HG02610 (cell line): ENCODE measurements at regions not wholly inside any gene's neighbourhood (a gene's known extent, or its start where the extent isn't known, plus 50 kb on each side); places are given as distances from the start of the nearest gene placed in this dataset.

Experiments used
- ATAC-seq: cut with Tn5 transposase; IDR thresholded peaks from one replicate; pipeline ENCODE4 v1.9.1; 2021; ENCODE audit warnings: mild to moderate bottlenecking, moderate library complexity; ENCODE audit not compliant: unreplicated experiment

DNA sequence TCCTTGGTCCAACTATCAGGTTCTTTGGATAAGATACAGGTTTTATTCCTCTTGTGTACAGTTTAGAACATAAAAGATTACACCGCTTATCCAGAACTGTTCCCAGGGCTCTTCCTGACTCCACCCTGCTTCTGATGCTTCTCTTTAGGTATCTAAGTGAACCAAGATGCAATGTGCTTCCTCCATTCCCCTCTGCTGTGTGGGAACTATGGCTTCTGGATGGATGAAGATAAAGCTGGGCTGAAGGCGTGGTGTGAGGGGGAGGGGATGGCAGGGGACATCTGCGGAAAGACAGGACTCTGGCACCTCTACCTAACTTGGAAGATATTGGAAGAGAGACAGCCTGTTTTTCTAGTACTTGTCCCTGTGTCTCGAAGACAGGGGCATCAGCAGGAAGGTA lies 209.9 kb upstream of the TBX20 start:
- no peak for ATAC-seq

DNA sequence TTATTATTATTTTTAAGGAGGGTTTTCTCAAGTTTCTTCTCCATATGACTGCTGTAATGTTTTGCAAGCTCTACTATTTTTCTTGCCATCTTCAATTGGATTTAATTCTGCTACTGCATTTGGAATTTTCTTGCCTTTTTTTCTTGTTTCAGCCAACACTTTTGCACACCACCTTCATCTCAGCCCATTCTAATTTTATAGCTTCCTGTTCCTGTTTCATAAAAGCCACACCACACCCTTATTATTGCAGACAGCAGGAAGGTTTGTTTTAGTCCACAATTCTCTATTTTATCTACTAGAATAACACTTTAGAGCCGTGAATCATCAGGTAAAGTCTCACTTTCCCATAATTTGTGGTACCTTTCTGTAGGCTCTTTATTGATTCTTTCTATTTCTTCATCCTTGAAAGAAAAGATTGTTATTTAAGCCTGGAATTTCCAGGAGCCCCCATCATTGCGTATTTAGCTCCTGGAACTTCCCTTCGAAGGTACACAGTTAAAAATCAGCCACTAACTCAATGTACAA lies 209.3 kb upstream of the TBX20 start:
- ATAC-seq = no peak

DNA sequence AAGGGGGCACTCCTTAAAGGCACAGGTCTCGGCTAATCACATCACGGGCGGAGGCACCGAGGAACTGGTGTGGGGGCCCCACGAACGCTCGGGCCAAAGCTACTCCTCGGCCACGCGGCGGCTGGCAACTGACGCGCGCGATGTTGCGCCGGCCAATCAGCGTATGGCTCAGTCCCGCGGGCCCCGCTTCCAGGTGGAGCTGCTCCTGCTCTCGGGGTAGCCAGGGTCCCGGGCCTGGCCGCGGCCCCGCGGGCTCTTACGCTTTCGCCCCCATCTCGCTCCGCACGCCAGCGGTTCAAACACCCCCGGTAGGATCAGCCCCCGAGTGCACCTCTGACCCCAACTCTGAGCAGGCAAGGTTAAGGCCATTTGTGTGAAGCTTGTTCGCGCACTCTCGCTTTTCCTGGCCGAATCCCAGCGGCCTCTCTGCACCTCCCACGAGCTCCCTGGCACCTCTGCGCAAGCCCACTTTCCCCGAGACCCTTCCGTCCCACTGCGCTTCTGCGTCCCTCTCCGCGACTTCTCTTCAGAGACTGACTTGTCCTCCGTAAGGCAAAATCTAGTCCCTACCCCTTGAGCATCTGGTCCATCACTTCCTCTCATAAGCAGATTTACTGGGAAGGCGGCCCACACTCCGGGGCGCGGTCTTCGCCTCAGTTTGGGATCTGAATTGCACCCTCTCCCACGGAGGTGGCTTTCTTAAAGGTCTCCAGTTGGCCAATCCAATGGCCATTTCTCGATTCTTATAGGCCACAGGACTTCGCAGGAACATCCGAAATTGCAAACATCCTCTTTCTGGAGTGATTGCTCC lies 200.9 kb upstream of the TBX20 start:
- no peak for ATAC-seq

DNA sequence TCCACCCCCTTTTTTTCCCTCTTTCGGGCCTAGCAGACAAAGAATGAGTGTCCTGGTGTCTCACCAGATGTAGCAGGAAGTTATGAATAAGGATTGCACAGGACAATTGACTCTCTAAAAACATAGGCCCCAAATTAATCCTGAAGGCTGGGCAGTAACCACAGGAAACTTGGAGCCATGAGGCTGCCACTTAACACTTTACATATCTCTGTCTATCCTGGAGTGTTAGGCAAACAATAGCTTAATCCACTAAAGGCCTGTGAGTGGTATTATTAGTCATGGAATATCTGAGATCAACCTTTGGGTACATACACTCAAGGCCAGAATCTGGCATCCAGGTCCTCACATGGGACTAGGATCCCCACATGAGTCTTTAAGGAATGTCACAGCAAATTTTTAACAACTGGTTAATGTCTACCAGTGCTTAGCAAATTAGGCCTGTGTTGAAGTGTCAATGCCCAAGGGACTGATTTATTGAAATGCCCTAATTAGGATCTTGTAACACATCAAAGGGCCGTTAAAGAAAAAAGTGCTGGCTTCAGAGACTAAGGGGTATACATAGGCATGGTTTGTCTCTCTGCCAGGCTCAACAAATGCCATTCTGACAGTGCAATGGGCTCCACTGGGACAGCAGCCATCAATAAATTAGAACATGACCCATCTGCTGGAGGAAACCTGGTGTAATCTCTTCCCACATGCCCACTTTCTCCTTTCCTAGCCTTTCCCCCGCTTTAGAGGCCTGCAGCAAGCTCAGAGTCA lies 196.7 kb upstream of the TBX20 start:
- no peak for ATAC-seq

DNA sequence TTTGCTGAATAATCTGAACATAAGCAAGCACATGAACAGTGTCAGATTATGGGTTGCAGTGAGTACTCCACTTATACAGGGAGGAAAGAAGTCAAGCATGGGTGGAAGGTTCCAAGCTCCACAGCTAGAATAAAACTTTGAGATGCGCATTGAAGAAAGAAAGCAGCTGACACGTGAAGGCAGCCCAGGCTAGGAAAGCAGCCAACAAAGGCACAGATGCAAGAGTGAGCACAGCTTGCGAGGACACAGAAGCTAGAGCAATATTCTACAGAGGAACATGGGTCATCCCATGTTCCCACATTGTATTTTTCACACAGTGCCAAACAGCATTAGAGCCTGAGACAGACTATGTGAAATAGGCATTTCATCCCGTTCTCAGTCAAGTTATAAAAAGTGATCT lies 194.6 kb upstream of the TBX20 start:
- ATAC-seq = no peak

DNA sequence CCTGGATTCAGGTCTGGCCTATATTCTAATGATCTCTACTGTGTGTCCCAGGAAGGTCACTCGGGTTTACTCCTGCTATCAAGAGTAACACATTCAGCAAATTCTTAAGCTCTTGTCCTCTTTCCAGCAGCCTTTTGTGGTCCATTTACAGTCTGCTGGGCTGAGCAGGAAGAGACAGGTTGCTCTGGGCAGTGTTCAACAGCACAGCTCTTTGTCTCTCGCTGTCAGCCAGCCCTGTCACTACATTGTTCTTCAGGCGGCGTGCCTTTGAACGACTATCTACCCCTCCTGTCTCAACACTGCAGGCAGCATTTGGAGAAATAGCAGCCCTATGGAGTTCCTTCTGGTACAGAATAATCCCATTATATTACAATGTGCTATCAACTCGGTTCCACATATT lies 192.2 kb upstream of the TBX20 start:
- ATAC-seq = no peak

DNA sequence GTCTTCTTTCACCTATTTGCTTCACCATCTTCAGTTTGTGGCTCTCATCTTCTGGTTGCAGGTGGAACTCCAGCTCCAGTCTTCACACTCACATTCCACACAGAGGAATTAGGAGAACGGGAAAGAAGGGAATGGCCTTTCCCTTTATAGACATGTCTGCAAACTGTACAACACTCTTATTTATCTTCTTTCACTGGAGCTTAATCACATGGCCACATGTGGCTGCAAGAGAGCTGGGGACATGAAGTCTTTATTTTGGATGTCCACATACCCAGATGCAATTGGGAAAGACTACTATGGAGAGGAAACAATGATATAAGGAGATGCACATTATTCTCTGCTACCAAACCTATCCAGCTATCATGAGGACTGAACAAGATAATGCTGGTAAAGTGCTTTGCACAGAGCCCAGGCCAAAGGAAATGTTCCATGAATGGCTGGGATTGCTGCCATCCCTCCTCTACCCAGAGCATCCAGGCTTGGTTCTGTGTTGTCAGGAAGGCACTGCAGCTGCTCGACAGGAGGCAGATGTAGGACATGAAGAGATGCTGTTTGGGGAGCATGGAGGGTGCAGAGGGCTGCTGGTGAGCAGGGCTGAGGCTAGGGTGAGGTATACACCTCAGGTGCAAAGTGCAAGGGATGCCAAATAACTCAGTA lies 183.8 kb upstream of the TBX20 start:
- no peak for ATAC-seq

DNA sequence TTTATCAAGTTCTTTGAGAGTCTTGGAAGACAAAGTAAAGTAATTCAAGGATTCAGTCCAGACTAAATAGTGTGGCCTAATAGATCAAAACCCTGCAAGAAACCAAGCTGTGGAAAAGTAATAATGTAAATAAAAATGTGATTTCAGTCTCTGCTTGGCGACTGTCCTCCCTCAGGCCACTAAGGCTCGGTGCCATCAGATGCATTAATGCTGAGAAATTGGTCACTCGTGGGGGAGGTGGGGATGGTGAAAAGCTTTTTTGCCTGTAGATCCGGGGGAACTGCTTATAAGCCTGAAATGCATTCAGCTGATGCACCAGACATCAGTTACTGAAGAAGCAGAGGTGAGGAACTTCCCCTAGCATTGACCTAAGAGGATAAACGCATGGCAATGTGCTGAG lies 182.6 kb upstream of the TBX20 start:
- no peak for ATAC-seq

DNA sequence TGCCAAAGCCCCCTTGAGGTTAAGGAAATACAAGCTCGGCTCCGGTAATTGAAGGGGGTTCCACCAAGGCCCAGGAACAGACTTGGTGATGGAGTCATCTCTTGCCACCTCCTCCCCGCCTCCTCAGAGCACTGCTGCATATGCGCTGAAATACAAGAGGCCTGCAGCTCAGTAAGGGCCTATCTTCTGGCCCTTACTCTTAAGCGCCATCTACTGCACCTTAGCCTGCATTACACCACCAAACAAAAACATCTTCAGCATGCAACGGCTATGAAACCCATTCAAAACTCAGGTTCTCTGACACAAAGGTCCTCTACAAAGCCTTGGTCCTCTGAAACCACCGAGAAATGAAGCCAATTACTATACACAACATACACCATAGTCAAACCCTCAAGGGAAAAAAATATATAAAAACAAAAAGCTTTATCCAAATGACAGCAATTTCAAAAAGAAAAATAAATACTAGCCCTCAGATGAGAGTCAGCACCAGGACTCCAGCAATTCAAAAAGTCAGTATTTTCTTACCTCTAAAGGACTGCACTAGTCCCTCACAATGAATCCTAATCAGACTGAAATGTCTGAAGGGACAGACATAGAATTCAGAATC lies 176.8 kb upstream of the TBX20 start:
- ATAC-seq = no peak

DNA sequence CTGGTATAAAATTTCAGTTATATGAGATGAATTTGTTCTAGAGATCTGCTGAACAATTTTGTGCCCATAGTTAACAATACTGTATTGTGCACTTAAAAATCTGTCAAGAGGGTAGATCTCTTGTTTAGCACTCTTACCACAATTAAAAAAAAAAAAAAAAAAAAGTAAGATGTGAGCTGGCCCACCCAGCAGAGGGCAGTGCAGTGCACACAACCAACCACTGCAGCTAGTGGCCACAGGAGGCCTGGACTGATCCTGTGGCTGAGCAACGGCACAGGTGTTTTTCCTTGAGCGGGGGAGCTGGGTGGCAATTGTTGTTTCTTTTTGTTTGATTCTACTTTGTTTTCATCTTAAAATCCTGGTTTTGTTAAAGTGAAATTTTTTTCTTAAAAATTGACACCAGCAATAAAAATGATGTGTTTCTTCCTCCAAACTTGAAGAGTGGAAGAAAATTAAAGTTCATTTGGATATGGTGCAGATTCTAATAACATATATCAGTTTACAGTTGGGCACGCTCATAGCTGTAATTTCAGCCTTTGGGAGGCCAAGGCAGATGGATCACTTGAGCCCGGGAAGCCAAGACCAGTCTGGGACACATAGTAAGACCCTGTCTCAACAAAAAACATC lies 171.1 kb upstream of the TBX20 start:
- peak; percentile 72 for ATAC-seq

DNA sequence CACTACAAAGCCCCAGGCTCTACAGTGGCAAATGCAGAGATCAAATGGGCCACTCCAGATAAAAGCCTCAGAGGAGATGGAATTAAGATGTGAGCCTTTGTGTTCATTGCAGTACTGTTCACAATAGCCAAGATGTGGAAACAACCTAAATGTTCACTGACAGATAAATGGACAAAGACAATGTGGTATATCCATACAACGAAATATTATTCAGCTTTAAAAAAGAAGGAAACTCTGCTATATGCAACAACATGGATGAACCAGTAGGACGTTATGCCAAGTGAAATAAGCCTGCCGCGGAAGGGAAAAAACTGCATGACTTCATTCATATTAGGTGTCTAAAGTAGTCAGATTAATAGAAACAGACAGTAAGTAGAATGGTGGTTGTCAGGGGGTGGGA lies 170.5 kb upstream of the TBX20 start:
- no peak for ATAC-seq

DNA sequence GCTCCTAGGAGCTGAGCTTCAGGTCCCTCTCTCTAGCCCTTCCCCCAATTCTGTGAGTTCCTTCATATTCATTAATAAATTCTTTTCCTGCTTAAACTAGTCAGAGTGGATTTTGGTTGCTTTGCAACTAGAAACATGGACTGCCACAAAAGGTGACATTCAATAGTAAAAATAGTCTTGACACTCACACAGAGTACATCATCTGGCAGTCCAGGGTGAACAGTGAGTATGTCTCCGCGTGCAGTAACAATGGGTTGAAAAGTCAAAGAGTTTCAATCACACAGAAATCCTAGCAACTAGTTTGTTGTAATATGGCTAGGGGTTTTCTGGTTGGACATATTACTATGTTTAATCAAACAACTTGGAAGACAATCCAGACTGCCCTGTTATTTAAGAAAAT lies 168.8 kb upstream of the TBX20 start:
- ATAC-seq = no peak

DNA sequence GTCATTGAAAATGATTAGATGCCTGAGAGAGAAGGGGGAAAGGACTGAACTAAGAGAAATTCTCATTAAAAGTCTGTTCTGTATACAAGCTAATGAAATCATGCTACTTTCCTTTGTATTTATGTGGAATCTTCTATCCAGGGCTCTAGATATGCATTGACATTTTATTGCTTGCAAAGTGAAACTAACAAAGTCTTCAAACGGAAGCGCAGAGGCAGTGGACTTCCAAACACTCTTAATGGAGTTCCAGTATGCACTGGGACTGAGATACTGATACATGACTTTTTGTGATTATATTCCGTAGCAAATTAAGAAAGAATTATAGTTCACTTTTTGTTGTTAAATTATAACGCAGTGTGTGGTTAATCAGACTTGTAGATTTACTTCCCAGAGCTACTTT lies 166.8 kb upstream of the TBX20 start:
- ATAC-seq = no peak

DNA sequence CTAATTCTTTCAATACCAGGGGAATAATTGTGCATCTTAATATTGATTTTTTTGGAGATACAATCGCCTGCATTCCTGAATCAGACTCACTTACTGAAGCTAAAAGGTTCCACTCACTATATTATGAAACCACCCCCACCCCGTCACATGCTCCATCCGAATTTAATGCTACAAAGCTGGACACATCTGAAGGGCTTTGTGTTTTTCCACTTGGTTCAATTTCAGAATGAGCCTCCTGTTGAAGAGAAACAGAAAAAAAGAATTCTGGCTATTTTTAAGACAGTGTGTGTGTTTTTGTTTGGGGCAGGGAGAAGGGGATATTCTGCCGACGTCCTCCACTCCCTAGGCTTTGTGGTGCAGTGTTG lies 165.5 kb upstream of the TBX20 start:
- ATAC-seq = no peak

DNA sequence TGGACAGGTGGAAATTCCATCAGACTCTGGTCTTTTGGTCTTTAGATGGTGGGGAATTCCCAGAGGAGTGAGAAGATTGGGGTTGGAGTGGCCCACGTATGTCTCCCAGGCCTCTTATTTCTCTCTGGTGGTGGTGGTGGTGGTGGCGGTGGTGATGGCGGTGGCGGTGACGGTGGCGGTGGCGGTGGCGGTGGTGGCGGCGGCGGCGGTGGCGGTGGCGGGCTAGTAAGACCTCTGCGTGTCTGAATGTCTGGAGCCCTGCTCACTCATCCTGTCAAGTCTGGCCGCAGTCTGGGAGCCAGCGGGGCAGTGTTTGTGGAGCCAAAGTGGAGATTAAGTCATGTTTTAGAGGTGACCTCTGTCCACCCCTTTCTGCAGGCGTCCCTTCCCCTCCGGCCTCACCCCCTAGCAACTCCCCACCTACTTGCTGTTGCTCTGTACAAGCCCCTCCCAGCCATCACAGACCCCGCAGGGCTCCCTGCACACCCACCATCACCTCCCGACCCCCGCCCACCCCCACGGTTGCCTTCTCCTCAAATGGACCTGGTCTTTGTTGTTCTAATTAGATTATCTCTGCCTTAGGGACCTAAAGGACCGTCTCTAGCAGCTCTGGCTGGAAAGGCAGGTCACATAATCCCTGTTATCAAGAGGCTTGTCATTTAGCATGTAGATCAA lies 165.0 kb upstream of the TBX20 start:
- no peak for ATAC-seq

DNA sequence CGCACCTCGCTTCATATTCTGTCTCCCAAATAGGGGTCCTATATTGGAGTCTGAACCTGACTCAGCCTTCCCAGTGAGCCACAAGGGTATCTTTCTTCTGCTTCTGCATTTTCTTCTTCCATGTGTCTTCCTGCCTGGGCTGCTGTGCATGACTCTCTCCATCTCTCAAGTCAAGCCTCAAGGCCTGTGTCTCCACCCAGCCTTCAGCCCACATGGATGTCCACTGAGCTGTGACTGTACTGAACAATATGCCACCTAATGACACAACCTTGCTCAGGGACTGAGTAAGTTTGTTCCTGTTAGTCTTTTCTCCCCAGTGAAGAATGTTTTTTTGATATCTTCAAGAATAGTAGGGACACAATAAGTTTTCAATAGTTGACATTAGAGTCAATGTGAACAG lies 162.7 kb upstream of the TBX20 start:
- no peak for ATAC-seq

DNA sequence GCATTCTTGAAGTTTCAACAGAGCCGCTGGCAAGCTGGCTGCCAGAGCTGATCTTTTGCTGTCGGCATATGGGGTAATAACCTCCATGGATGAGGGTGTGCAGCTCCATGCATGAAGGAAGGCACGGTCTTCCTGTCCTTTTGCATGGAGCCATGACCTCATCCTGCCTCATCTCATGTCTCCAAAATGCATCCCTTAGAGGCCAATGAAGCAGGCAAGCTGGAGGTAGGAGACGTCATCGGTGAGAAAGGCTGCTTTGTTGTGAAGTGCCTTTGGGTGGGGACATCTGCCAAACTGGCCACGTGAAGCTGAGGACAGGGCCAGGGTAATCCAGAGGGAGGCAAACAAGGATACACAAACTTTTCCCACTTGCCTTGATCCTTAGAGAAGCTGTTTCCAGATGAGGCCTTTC lies 161.5 kb upstream of the TBX20 start:
- ATAC-seq = no peak

DNA sequence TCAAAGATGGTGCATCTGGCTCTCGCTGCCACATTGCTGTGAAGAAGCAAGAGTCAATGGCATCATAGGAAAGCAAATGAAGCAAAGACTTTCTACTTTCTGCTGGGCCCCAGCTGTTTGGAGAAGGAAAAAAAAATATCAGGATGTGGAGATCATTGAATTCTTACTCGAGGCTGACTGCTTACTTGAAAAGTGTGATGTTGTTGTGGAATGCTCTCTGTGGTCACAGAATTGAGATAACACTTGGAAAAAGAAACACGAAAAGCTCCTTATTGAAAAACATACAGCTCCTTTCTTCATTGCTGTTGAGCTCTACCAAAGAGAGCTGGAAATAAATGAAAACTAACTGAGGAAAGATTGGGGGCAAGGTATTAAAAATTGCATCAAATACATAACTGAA lies 157.4 kb upstream of the TBX20 start:
- ATAC-seq = no peak

DNA sequence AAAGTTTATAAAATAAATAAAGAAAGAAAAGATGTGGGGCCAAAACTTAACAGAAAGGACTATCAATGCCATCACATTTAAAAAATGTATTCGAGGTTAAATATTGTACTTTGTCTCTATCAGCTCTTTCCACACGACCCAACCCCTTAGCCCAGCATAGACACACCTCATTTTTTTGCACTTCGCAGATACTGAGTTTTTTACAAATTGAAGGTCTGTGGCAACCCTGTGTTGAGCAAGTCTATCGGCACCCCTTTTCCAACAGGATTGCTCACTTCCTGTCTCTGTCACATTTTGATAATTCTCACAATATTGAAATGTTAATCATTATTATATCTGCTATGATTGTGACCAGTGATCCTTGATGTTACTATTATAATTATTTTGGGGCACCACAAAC lies 151.6 kb upstream of the TBX20 start:
- no peak for ATAC-seq

DNA sequence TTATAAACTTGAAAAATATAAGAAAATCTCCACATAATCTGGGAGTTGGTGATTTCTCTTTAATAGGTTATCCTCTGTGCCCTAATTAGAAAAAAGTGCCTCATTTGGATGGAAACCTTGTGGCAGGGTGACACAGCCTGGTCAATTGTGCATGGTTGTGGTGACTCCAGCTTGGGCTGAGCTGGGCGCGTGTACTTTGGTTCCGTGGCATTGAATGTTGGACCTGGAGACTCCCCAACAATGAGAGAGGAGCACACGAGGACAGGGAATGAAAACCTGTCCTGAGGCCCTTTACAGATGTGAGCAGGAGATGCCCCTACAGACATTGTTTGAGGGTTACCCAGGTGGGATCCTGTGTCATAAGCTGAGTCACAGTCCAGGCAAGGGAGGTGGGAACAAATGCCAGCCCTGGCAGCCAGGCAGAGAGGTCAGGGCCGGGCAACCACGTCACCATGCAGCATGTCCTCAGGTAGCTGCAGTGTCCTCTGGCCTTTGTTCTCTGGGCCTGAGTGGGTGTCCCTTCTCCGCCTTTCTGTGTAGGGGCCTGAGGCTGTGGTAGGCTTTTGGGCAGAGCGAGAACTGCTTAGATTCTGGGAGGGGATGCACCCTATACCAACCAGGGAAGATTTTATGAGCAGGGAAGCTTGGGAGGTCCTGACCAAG lies 147.4 kb upstream of the TBX20 start:
- no peak for ATAC-seq
